ENCODE measurements at regions not wholly inside any gene's neighbourhood (a gene's known extent, or its start where the extent isn't known, plus 50 kb on each side); places are given as distances from the start of the nearest gene placed in this dataset.

- H2BK12ac ChIP-seq (ENCODE audit: low read length) = no peak overlapping the region
- no peak overlapping the region for H3K4me3 ChIP-seq (ENCODE audit: low read length in 2 of 2)
- no peaks in the 10 kb centered on the region for H3K4me1 ChIP-seq (ENCODE audit: control insufficient read depth in 2 of 2, insufficient read depth in 1 of 2, low read depth in 1 of 2, low read length in 2 of 2)
- H3K9ac ChIP-seq (ENCODE audit: low read depth, low read length, poor library complexity) = no peak overlapping the region
- no peak overlapping the region for H3K18ac ChIP-seq (ENCODE audit: low read length)
- WGBS, 2 donors (ENCODE audit: extremely low coverage in 2 of 2, insufficient read length in 2 of 2, insufficient replicate concordance in 1 of 2) = no CpG with 5 or more reads among the region's 5 CpGs
- no peaks in the 10 kb centered on the region for H3K36me3 ChIP-seq (replicated peaks in 1 of 2; ENCODE audit: control insufficient read depth in 2 of 2, insufficient read depth in 2 of 2, low read length in 2 of 2)
- no peaks in the 10 kb centered on the region for H3K9me3 ChIP-seq (replicated peaks in 1 of 2; ENCODE audit: control insufficient read depth in 2 of 2, insufficient read depth in 1 of 2, low read depth in 1 of 2, low read length in 2 of 2)
- no peak overlapping the region for H4K8ac ChIP-seq (ENCODE audit: low read depth, low read length)
- H4K91ac ChIP-seq (ENCODE audit: low read depth, low read length, poor library complexity) = no peak overlapping the region
- no peaks in the 10 kb centered on the region for H3K79me1 ChIP-seq (ENCODE audit: low read depth, low read length)
- H3K27me3 ChIP-seq (ENCODE audit: control insufficient read depth in 3 of 3, insufficient read depth in 3 of 3, low read depth in 1 of 3, low read length in 3 of 3) = no peaks in the 10 kb centered on the region
- no peak overlapping the region for H2BK120ac ChIP-seq (ENCODE audit: low read depth, low read length)
- H2AFZ ChIP-seq (ENCODE audit: low read length) = no peak overlapping the region
- H3K23ac ChIP-seq (ENCODE audit: low read depth, low read length, poor library complexity) = no peak overlapping the region
- H2BK5ac ChIP-seq (ENCODE audit: low read length) = no peak overlapping the region
- H2BK15ac ChIP-seq (ENCODE audit: low read length) = no peak overlapping the region
- H2AK5ac ChIP-seq (ENCODE audit: low read depth, low read length) = no peak overlapping the region
- no peak overlapping the region for H3K14ac ChIP-seq (ENCODE audit: low read length)
- H3K4ac ChIP-seq (ENCODE audit: low read length) = no peak overlapping the region
- no peak overlapping the region for H3K4me2 ChIP-seq (ENCODE audit: insufficient read depth, low read length, poor library complexity, severe bottlenecking)
- no peak overlapping the region for H3K27ac ChIP-seq (replicated peaks; ENCODE audit: low read length)
- no peak for DNase-seq (ENCODE audit: low spot score)
Observed at GRCh38 chr1:82700476-82700875, 899.7 kb downstream of the ADGRL2 start.

GRCh38 chr1:82697965-82698364 is 897.2 kb downstream of the ADGRL2 start:
- Histone ChIP-seq H3K9ac (ENCODE audit: low read depth, low read length, poor library complexity) (no peak overlapping the region), H2BK120ac (ENCODE audit: low read depth, low read length) (no peak overlapping the region), H3K79me1 (ENCODE audit: low read depth, low read length) (no peaks in the 10 kb centered on the region), H3K27ac (replicated peaks; ENCODE audit: low read length) (no peak overlapping the region), H2AFZ (ENCODE audit: low read length) (no peak overlapping the region), H4K91ac (ENCODE audit: low read depth, low read length, poor library complexity) (no peak overlapping the region), H3K4me1 (ENCODE audit: control insufficient read depth in 2 of 2, insufficient read depth in 1 of 2, low read depth in 1 of 2, low read length in 2 of 2) (no peaks in the 10 kb centered on the region), H2BK15ac (ENCODE audit: low read length) (no peak overlapping the region), H3K18ac (ENCODE audit: low read length) (no peak overlapping the region), H3K4me3 (ENCODE audit: low read length in 2 of 2) (no peak overlapping the region), H3K4ac (ENCODE audit: low read length) (no peak overlapping the region), H3K14ac (ENCODE audit: low read length) (no peak overlapping the region), H3K4me2 (ENCODE audit: insufficient read depth, low read length, poor library complexity, severe bottlenecking) (no peak overlapping the region), H4K8ac (ENCODE audit: low read depth, low read length) (no peak overlapping the region), H3K23ac (ENCODE audit: low read depth, low read length, poor library complexity) (no peak overlapping the region), H3K9me3 (replicated peaks in 1 of 2; ENCODE audit: control insufficient read depth in 2 of 2, insufficient read depth in 1 of 2, low read depth in 1 of 2, low read length in 2 of 2) (no peaks in the 10 kb centered on the region), H2BK12ac (ENCODE audit: low read length) (no peak overlapping the region), H3K36me3 (replicated peaks in 1 of 2; ENCODE audit: control insufficient read depth in 2 of 2, insufficient read depth in 2 of 2, low read length in 2 of 2) (no peaks in the 10 kb centered on the region), H2BK5ac (ENCODE audit: low read length) (no peak overlapping the region), H3K27me3 (ENCODE audit: control insufficient read depth in 3 of 3, insufficient read depth in 3 of 3, low read depth in 1 of 3, low read length in 3 of 3) (no peaks in the 10 kb centered on the region), H2AK5ac (ENCODE audit: low read depth, low read length) (no peak overlapping the region)
- no CpG with 5 or more reads among the region's 8 CpGs for WGBS, 2 donors (ENCODE audit: extremely low coverage in 2 of 2, insufficient read length in 2 of 2, insufficient replicate concordance in 1 of 2)
- no peak for DNase-seq (ENCODE audit: low spot score)

GRCh38 chr1:82695443-82695842 is 894.7 kb downstream of the ADGRL2 start:
- H3K27me3 ChIP-seq (ENCODE audit: control insufficient read depth in 3 of 3, insufficient read depth in 3 of 3, low read depth in 1 of 3, low read length in 3 of 3) = no peaks in the 10 kb centered on the region
- H3K27ac ChIP-seq (replicated peaks; ENCODE audit: low read length) = no peak overlapping the region
- H2BK5ac ChIP-seq (ENCODE audit: low read length) = no peak overlapping the region
- H4K8ac ChIP-seq (ENCODE audit: low read depth, low read length) = no peak overlapping the region
- no peak overlapping the region for H3K9ac ChIP-seq (ENCODE audit: low read depth, low read length, poor library complexity)
- no peak overlapping the region for H2BK15ac ChIP-seq (ENCODE audit: low read length)
- WGBS, 2 donors (ENCODE audit: extremely low coverage in 2 of 2, insufficient read length in 2 of 2, insufficient replicate concordance in 1 of 2) = no CpG with 5 or more reads among the region's 2 CpGs
- no peak overlapping the region for H3K4me2 ChIP-seq (ENCODE audit: insufficient read depth, low read length, poor library complexity, severe bottlenecking)
- no peak overlapping the region for H2AK5ac ChIP-seq (ENCODE audit: low read depth, low read length)
- no peak for DNase-seq (ENCODE audit: low spot score)
- H4K91ac ChIP-seq (ENCODE audit: low read depth, low read length, poor library complexity) = no peak overlapping the region
- H3K4me1 ChIP-seq (ENCODE audit: control insufficient read depth in 2 of 2, insufficient read depth in 1 of 2, low read depth in 1 of 2, low read length in 2 of 2) = no peaks in the 10 kb centered on the region
- no peak overlapping the region for H3K23ac ChIP-seq (ENCODE audit: low read depth, low read length, poor library complexity)
- no peak overlapping the region for H3K18ac ChIP-seq (ENCODE audit: low read length)
- no peaks in the 10 kb centered on the region for H3K9me3 ChIP-seq (replicated peaks in 1 of 2; ENCODE audit: control insufficient read depth in 2 of 2, insufficient read depth in 1 of 2, low read depth in 1 of 2, low read length in 2 of 2)
- H2BK120ac ChIP-seq (ENCODE audit: low read depth, low read length) = no peak overlapping the region
- H3K79me1 ChIP-seq (ENCODE audit: low read depth, low read length) = no peaks in the 10 kb centered on the region
- H2BK12ac ChIP-seq (ENCODE audit: low read length) = no peak overlapping the region
- H2AFZ ChIP-seq (ENCODE audit: low read length) = no peak overlapping the region
- no peak overlapping the region for H3K4ac ChIP-seq (ENCODE audit: low read length)
- H3K36me3 ChIP-seq (replicated peaks in 1 of 2; ENCODE audit: control insufficient read depth in 2 of 2, insufficient read depth in 2 of 2, low read length in 2 of 2) = no peaks in the 10 kb centered on the region
- no peak overlapping the region for H3K4me3 ChIP-seq (ENCODE audit: low read length in 2 of 2)
- no peak overlapping the region for H3K14ac ChIP-seq (ENCODE audit: low read length)

DNA sequence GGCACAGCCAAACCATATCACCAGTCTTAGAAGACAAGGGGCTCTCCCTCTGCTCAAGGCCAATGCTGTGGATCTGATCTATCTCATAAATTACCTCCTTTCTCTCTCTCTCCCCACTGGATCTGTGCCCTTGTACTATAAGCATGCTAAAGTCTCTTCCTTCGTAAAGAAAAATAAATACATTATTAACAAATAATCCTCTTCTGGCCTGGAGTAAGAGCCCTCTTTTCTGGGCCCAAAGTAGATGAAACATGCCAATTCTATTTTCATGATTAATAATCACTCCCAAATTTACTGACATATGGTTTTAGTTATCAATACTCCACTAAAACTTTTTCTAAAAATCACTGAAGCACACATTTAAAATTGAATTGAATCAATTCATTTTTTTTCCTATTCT is 889.7 kb downstream of the ADGRL2 start:
- Histone ChIP-seq H3K4me2 (ENCODE audit: insufficient read depth, low read length, poor library complexity, severe bottlenecking) (no peak overlapping the region), H3K18ac (ENCODE audit: low read length) (no peak overlapping the region)

More for the DNA sequence above, 889.7 kb downstream of the ADGRL2 start:
- no peak overlapping the region for H2BK5ac ChIP-seq (ENCODE audit: low read length)
- H2AFZ ChIP-seq (ENCODE audit: low read length) = no peak overlapping the region
- H3K9me3 ChIP-seq (replicated peaks in 1 of 2; ENCODE audit: control insufficient read depth in 2 of 2, insufficient read depth in 1 of 2, low read depth in 1 of 2, low read length in 2 of 2) = peaks cover 5 to 14% of the 10 kb centered on the region in 2 donors
- no CpG with 5 or more reads among the region's 1 CpG for WGBS, 2 donors (ENCODE audit: extremely low coverage in 2 of 2, insufficient read length in 2 of 2, insufficient replicate concordance in 1 of 2)
- no peak overlapping the region for H4K8ac ChIP-seq (ENCODE audit: low read depth, low read length)
- no peak overlapping the region for H2BK12ac ChIP-seq (ENCODE audit: low read length)
- no peaks in the 10 kb centered on the region for H3K79me1 ChIP-seq (ENCODE audit: low read depth, low read length)
- no peak overlapping the region for H3K23ac ChIP-seq (ENCODE audit: low read depth, low read length, poor library complexity)
- peaks cover 0 to 2% of the 10 kb centered on the region in 2 donors for H3K36me3 ChIP-seq (replicated peaks in 1 of 2; ENCODE audit: control insufficient read depth in 2 of 2, insufficient read depth in 2 of 2, low read length in 2 of 2)
- H3K4ac ChIP-seq (ENCODE audit: low read length) = no peak overlapping the region
- H3K4me3 ChIP-seq (ENCODE audit: low read length in 2 of 2) = no peak overlapping the region
- H3K27ac ChIP-seq (replicated peaks; ENCODE audit: low read length) = no peak overlapping the region
- no peak overlapping the region for H4K91ac ChIP-seq (ENCODE audit: low read depth, low read length, poor library complexity)
- H2BK120ac ChIP-seq (ENCODE audit: low read depth, low read length) = no peak overlapping the region
- H3K9ac ChIP-seq (ENCODE audit: low read depth, low read length, poor library complexity) = no peak overlapping the region
- no peaks in the 10 kb centered on the region for H3K4me1 ChIP-seq (ENCODE audit: control insufficient read depth in 2 of 2, insufficient read depth in 1 of 2, low read depth in 1 of 2, low read length in 2 of 2)
- no peak overlapping the region for H2BK15ac ChIP-seq (ENCODE audit: low read length)
- DNase-seq (ENCODE audit: low spot score) = no peak
- no peaks in the 10 kb centered on the region for H3K27me3 ChIP-seq (ENCODE audit: control insufficient read depth in 3 of 3, insufficient read depth in 3 of 3, low read depth in 1 of 3, low read length in 3 of 3)
- H3K14ac ChIP-seq (ENCODE audit: low read length) = no peak overlapping the region
- no peak overlapping the region for H2AK5ac ChIP-seq (ENCODE audit: low read depth, low read length)
